ENCODE measurements at regions not wholly inside any gene's neighbourhood (a gene's known extent, or its start where the extent isn't known, plus 50 kb on each side); places are given as distances from the start of the nearest gene placed in this dataset.

- no peak for TF ChIP-seq CTCF (IDR thresholded peaks at IDR 0.05; ENCODE audit: low read depth, low read length)
- DNase-seq (ENCODE audit: low read depth in 2 of 2), result no peak
- H3K4me3 ChIP-seq (replicated peaks in 1 of 2; ENCODE audit: low read depth in 2 of 2, low read length in 2 of 2), result no peak overlapping the region
Observed at GRCh38 chr21:15319727-15320126, 254.9 kb upstream of the NRIP1 start.

GRCh38 chr21:15324542-15324941 lies 259.7 kb upstream of the NRIP1 start:
- H3K4me3 ChIP-seq (replicated peaks in 1 of 2; ENCODE audit: low read depth in 2 of 2, low read length in 2 of 2), result no peak overlapping the region
- TF ChIP-seq CTCF (IDR thresholded peaks at IDR 0.05; ENCODE audit: low read depth, low read length), result no peak
- no peak for DNase-seq (ENCODE audit: low read depth in 2 of 2)

- no peak overlapping the region for H3K4me3 ChIP-seq (replicated peaks in 1 of 2; ENCODE audit: low read depth in 2 of 2, low read length in 2 of 2)
- no peak for DNase-seq (ENCODE audit: low read depth in 2 of 2)
- TF ChIP-seq CTCF (IDR thresholded peaks at IDR 0.05; ENCODE audit: low read depth, low read length), result no peak
Observed at GRCh38 chr21:15326032-15326867, 261.4 kb upstream of the NRIP1 start.

- no peak for DNase-seq (ENCODE audit: low read depth in 2 of 2)
- TF ChIP-seq CTCF (IDR thresholded peaks at IDR 0.05; ENCODE audit: low read depth, low read length), result no peak
Observed at GRCh38 chr21:15327637-15328265, 263.0 kb upstream of the NRIP1 start.

GRCh38 chr21:15329191-15329590 lies 264.4 kb upstream of the NRIP1 start:
- DNase-seq (ENCODE audit: low read depth in 2 of 2), result no peak
- H3K4me3 ChIP-seq (replicated peaks in 1 of 2; ENCODE audit: low read depth in 2 of 2, low read length in 2 of 2), result no peak overlapping the region
- no peak for TF ChIP-seq CTCF (IDR thresholded peaks at IDR 0.05; ENCODE audit: low read depth, low read length)

More at GRCh38 chr21:15327637-15328265, 263.0 kb upstream of the NRIP1 start:
- H3K4me3 ChIP-seq (replicated peaks in 1 of 2; ENCODE audit: low read depth in 2 of 2, low read length in 2 of 2), result no peak overlapping the region

- no peak for TF ChIP-seq CTCF (IDR thresholded peaks at IDR 0.05; ENCODE audit: low read depth, low read length)
- no peak overlapping the region for H3K4me3 ChIP-seq (replicated peaks in 1 of 2; ENCODE audit: low read depth in 2 of 2, low read length in 2 of 2)
- DNase-seq (ENCODE audit: low read depth in 2 of 2), result no peak
Observed at GRCh38 chr21:15330872-15331271, 266.1 kb upstream of the NRIP1 start.

Measured in cardiac fibroblast (primary cell).